ENCODE measurements at regions not wholly inside any gene's neighbourhood (a gene's known extent, or its start where the extent isn't known, plus 50 kb on each side); places are given as distances from the start of the nearest gene placed in this dataset.

GRCh38 chrY:7736847-7737365, 825.4 kb upstream of the AMELY start:
- TF ChIP-seq CTCF (conservative IDR thresholded peaks at IDR 0.05): no peak
- WGBS, 2 experiments (ENCODE audit: insufficient coverage in 1 of 2, insufficient read length in 1 of 2): no CpG with 5 or more reads among the region's 1 CpG
- no peaks in the 10 kb centered on the region for H3K9me3 Mint-ChIP-seq

GRCh38 chrY:7731651-7732050, 820.1 kb upstream of the AMELY start:
- H3K27ac ChIP-seq (ENCODE audit: low read depth, low read length): no peak overlapping the region
- H3K4me1 ChIP-seq (ENCODE audit: control insufficient read depth, insufficient read depth, low read length): no peaks in the 10 kb centered on the region
- Mint-ChIP-seq H3K36me3 (ENCODE audit: low read depth) (no peaks in the 10 kb centered on the region), H3K27ac (no peak overlapping the region), H3K9me3 (no peaks in the 10 kb centered on the region), H3K4me3 (no peak overlapping the region), H3K4me1 (no peaks in the 10 kb centered on the region), H3K27me3 (ENCODE audit: insufficient read depth) (no peaks in the 10 kb centered on the region)
- H3K4me3 ChIP-seq (ENCODE audit: low read length): no peak overlapping the region
- no peaks in the 10 kb centered on the region for H3K36me3 ChIP-seq (ENCODE audit: control insufficient read depth, insufficient read depth, low read length)
- no peaks in the 10 kb centered on the region for H3K27me3 ChIP-seq (ENCODE audit: control insufficient read depth, insufficient read depth, low read length, poor library complexity, severe bottlenecking)
- DNase-seq: no peak
- TF ChIP-seq CTCF (conservative IDR thresholded peaks at IDR 0.05): no peak
- H3K9me3 ChIP-seq (ENCODE audit: control insufficient read depth, low read length): no peaks in the 10 kb centered on the region
- 100% methylated on average over 1 of the region's 1 CpG; no CpG with 5 or more reads in 1 of the 2 experiments for WGBS, 2 experiments (ENCODE audit: insufficient coverage in 1 of 2, insufficient read length in 1 of 2)
- H3K9ac ChIP-seq (ENCODE audit: extremely low read depth, low read length, poor library complexity, severe bottlenecking): no peak overlapping the region

More at GRCh38 chrY:7736847-7737365, 825.4 kb upstream of the AMELY start:
- Histone ChIP-seq H3K4me1 (ENCODE audit: control insufficient read depth, insufficient read depth, low read length) (no peaks in the 10 kb centered on the region), H3K36me3 (ENCODE audit: control insufficient read depth, insufficient read depth, low read length) (no peaks in the 10 kb centered on the region), H3K9ac (ENCODE audit: extremely low read depth, low read length, poor library complexity, severe bottlenecking) (no peak overlapping the region), H3K4me3 (ENCODE audit: low read length) (no peak overlapping the region), H3K27me3 (ENCODE audit: control insufficient read depth, insufficient read depth, low read length, poor library complexity, severe bottlenecking) (no peaks in the 10 kb centered on the region), H3K9me3 (ENCODE audit: control insufficient read depth, low read length) (no peaks in the 10 kb centered on the region), H3K27ac (ENCODE audit: low read depth, low read length) (no peak overlapping the region)
- no peaks in the 10 kb centered on the region for H3K27me3 Mint-ChIP-seq (ENCODE audit: insufficient read depth)
- no peaks in the 10 kb centered on the region for H3K4me1 Mint-ChIP-seq
- no peak for DNase-seq
- H3K36me3 Mint-ChIP-seq (ENCODE audit: low read depth): no peaks in the 10 kb centered on the region
- H3K27ac Mint-ChIP-seq: no peak overlapping the region
- no peak overlapping the region for H3K4me3 Mint-ChIP-seq

GRCh38 chrY:7730664-7731063, 819.1 kb upstream of the AMELY start:
- Histone ChIP-seq H3K27me3 (ENCODE audit: control insufficient read depth, insufficient read depth, low read length, poor library complexity, severe bottlenecking) (no peaks in the 10 kb centered on the region), H3K4me3 (ENCODE audit: low read length) (no peak overlapping the region), H3K9ac (ENCODE audit: extremely low read depth, low read length, poor library complexity, severe bottlenecking) (no peak overlapping the region), H3K27ac (ENCODE audit: low read depth, low read length) (no peak overlapping the region), H3K4me1 (ENCODE audit: control insufficient read depth, insufficient read depth, low read length) (no peaks in the 10 kb centered on the region), H3K36me3 (ENCODE audit: control insufficient read depth, insufficient read depth, low read length) (no peaks in the 10 kb centered on the region), H3K9me3 (ENCODE audit: control insufficient read depth, low read length) (no peaks in the 10 kb centered on the region)
- H3K36me3 Mint-ChIP-seq (ENCODE audit: low read depth): no peaks in the 10 kb centered on the region
- H3K27ac Mint-ChIP-seq: no peak overlapping the region
- H3K9me3 Mint-ChIP-seq: no peaks in the 10 kb centered on the region
- no peaks in the 10 kb centered on the region for H3K4me1 Mint-ChIP-seq
- 81 to 100% methylated on average over 1 to 2 of the region's 2 CpGs for WGBS, 2 experiments (ENCODE audit: insufficient coverage in 1 of 2, insufficient read length in 1 of 2)
- TF ChIP-seq CTCF (conservative IDR thresholded peaks at IDR 0.05): no peak
- H3K27me3 Mint-ChIP-seq (ENCODE audit: insufficient read depth): no peaks in the 10 kb centered on the region
- DNase-seq: no peak
- H3K4me3 Mint-ChIP-seq: no peak overlapping the region
